Astrocyte of the cerebellum (primary cell): ENCODE measurements at regions not wholly inside any gene's neighbourhood (a gene's known extent, or its start where the extent isn't known, plus 50 kb on each side); places are given as distances from the start of the nearest gene placed in this dataset.

Experiments
- DNase-seq: peaks from one replicate; pipeline ENCODE4 v3.0.0-alpha.2; 2011; ENCODE audit warnings: low read depth
- H3K4me3 ChIP-seq: 2 replicates; pipeline ENCODE4 v1.5.1; 2011; ENCODE audit warnings: mild to moderate bottlenecking, low read depth, low read length, moderate library complexity
- CTCF ChIP-seq: IDR thresholded peaks from 2 replicates; pipeline ENCODE4 v1.5.1; 2012; ENCODE audit warnings: low read length, low read depth, moderate library complexity, mild to moderate bottlenecking; ENCODE audit errors: missing control alignments
- in situ Hi-C: cut with HindIII; loops from 2 replicates; pipeline ENCODE4 v1.10.0; 2017; ENCODE audit warnings: low sequenced_read_pairs

- in situ Hi-C loops, result no loop called here
- TF ChIP-seq CTCF, result no peak
- no peak for DNase-seq
- no peak overlapping the region for H3K4me3 ChIP-seq
These were observed 447.4 kb upstream of the NRSN1 start for GRCh38 chr6:23678626-23679025.

- in situ Hi-C loops, result no loop called here
- DNase-seq, result no peak
- no peak for TF ChIP-seq CTCF
- no peak overlapping the region for H3K4me3 ChIP-seq
These were observed 444.3 kb upstream of the NRSN1 start for GRCh38 chr6:23681743-23682142.

- H3K4me3 ChIP-seq, result no peak overlapping the region
- TF ChIP-seq CTCF, result no peak
- in situ Hi-C loops, result no loop called here
- no peak for DNase-seq
These were observed 437.4 kb upstream of the NRSN1 start for GRCh38 chr6:23688650-23689049.

- in situ Hi-C loops, result no loop called here
- H3K4me3 ChIP-seq, result no peak overlapping the region
- TF ChIP-seq CTCF, result no peak
- DNase-seq, result no peak
These were observed 435.5 kb upstream of the NRSN1 start for GRCh38 chr6:23690453-23691049.

GRCh38 chr6:23692184-23692583 is 433.8 kb upstream of the NRSN1 start:
- TF ChIP-seq CTCF, result no peak
- no peak for DNase-seq
- no peak overlapping the region for H3K4me3 ChIP-seq
- in situ Hi-C loops, result no loop called here

- no peak overlapping the region for H3K4me3 ChIP-seq
- no peak for TF ChIP-seq CTCF
- in situ Hi-C loops, result no loop called here
- DNase-seq, result no peak
These were observed 429.0 kb upstream of the NRSN1 start for GRCh38 chr6:23696992-23697391.

GRCh38 chr6:23704479-23705052 is 421.4 kb upstream of the NRSN1 start:
- no peak for DNase-seq
- TF ChIP-seq CTCF, result no peak
- in situ Hi-C loops, result no loop called here
- no peak overlapping the region for H3K4me3 ChIP-seq
